ENCODE measurements at regions not wholly inside any gene's neighbourhood (a gene's known extent, or its start where the extent isn't known, plus 50 kb on each side); places are given as distances from the start of the nearest gene placed in this dataset.

- Histone ChIP-seq H2AFZ (ENCODE audit: insufficient read depth, low read depth, low read length, poor library complexity, severe bottlenecking) (no peak overlapping the region), H4K20me1 (ENCODE audit: control insufficient read depth, insufficient read depth, low read length, poor library complexity, severe bottlenecking) (no peaks in the 10 kb centered on the region), H3K9ac (ENCODE audit: low read length) (no peak overlapping the region), H3K27ac (ENCODE audit: low read length in 2 of 2) (no peak overlapping the region), H3K4me3 (ENCODE audit: control extremely low read depth in 1 of 5, extremely low read depth in 1 of 5, insufficient read depth in 1 of 5, low read depth in 2 of 5, low read length in 4 of 5) (no peak overlapping the region), H3K4me2 (replicated peaks; ENCODE audit: low read depth, low read length, poor library complexity, severe bottlenecking) (no peak overlapping the region), H3K27me3 (replicated peaks in 1 of 4; ENCODE audit: control extremely low read depth in 1 of 4, control insufficient read depth in 3 of 4, insufficient read depth in 4 of 4, low read length in 3 of 4) (no peaks in the 10 kb centered on the region), H3K9me3 (ENCODE audit: control extremely low read depth in 1 of 3, control insufficient read depth in 2 of 3, insufficient read depth in 1 of 3, low read length in 2 of 3) (no peaks in the 10 kb centered on the region), H3K36me3 (replicated peaks in 1 of 2; ENCODE audit: control extremely low read depth in 1 of 2, control insufficient read depth in 1 of 2, extremely low read depth in 1 of 2, insufficient read depth in 2 of 2, low read length in 1 of 2) (no peaks in the 10 kb centered on the region), H3K79me2 (ENCODE audit: control insufficient read depth, insufficient read depth, low read length) (no peaks in the 10 kb centered on the region), H3K4me1 (ENCODE audit: control insufficient read depth in 2 of 2, insufficient read depth in 2 of 2, low read length in 2 of 2) (no peaks in the 10 kb centered on the region)
- DNase-seq (no peak), ATAC-seq (ENCODE audit: low read depth) (no peak)
- no CpG with 5 or more reads among the region's 2 CpGs for WGBS (ENCODE audit: insufficient coverage)
- Mint-ChIP-seq H3K4me1 (no peaks in the 10 kb centered on the region), H3K4me3 (no peak overlapping the region), H3K27me3 (no peaks in the 10 kb centered on the region), H3K9me3 (ENCODE audit: insufficient read depth) (no peaks in the 10 kb centered on the region), H3K27ac (no peak overlapping the region)
- ChIA-PET POLR2A (no interaction called here), CTCF (no interaction called here)
- intact Hi-C loops (cut with micrococcal nuclease): no loop called here
- TF ChIP-seq EZH2 (IDR thresholded peaks at IDR 0.05; ENCODE audit: borderline replicate concordance, insufficient read depth, low read depth, low read length, poor library complexity, severe bottlenecking) (no peak), CTCF (IDR thresholded peaks at IDR 0.05) (no peak)
Measured at GRCh38 chr4:23629421-23629820, 260.4 kb downstream of the PPARGC1A start.

DNA sequence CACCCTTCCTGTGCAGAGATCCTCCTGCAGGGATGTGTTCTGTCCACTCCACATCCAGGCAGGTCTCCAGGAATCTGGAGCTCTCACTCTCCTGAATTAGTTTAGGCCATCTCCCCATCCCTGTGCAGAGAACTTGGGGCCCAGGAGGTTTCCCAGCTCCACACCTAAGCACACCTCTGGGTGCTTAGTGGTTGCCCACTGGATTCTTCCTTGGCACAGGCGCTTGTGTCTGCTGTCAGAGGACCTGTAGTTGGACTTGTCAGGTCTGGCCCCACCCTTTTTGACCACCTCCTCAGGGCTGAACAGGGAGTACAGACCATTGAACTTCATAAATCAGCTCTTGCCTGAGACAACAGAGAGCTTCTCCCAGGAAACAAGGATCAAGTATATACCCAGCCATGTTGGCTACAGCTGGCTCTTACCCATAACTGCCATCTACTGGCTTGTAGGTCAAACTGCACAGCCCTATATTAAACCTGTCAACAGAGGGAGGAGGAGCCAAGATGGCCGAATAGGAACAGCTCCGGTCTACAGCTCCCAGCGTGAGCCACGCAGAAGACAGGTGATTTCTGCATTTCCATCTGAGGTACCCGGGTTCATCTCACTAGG is 275.5 kb downstream of the PPARGC1A start:
- TF ChIP-seq EZH2 (IDR thresholded peaks at IDR 0.05; ENCODE audit: borderline replicate concordance, insufficient read depth, low read depth, low read length, poor library complexity, severe bottlenecking) (no peak), CTCF (IDR thresholded peaks at IDR 0.05) (no peak)

More for the DNA sequence above, 275.5 kb downstream of the PPARGC1A start:
- intact Hi-C loops (cut with micrococcal nuclease): no loop called here
- H3K9me3 ChIP-seq (ENCODE audit: control extremely low read depth in 1 of 3, control insufficient read depth in 2 of 3, insufficient read depth in 1 of 3, low read length in 2 of 3): peaks cover 0 to 4% (median 0%) of the 10 kb centered on the region in 3 donors
- no peaks in the 10 kb centered on the region for H3K4me1 ChIP-seq (ENCODE audit: control insufficient read depth in 2 of 2, insufficient read depth in 2 of 2, low read length in 2 of 2)
- Mint-ChIP-seq H3K27ac (no peak overlapping the region), H3K4me1 (no peaks in the 10 kb centered on the region), H3K4me3 (no peak overlapping the region), H3K9me3 (ENCODE audit: insufficient read depth) (no peaks in the 10 kb centered on the region), H3K27me3 (no peaks in the 10 kb centered on the region)
- H2AFZ ChIP-seq (ENCODE audit: insufficient read depth, low read depth, low read length, poor library complexity, severe bottlenecking): no peak overlapping the region
- no peak overlapping the region for H3K4me3 ChIP-seq (ENCODE audit: control extremely low read depth in 1 of 5, extremely low read depth in 1 of 5, insufficient read depth in 1 of 5, low read depth in 2 of 5, low read length in 4 of 5)
- no peaks in the 10 kb centered on the region for H3K36me3 ChIP-seq (replicated peaks in 1 of 2; ENCODE audit: control extremely low read depth in 1 of 2, control insufficient read depth in 1 of 2, extremely low read depth in 1 of 2, insufficient read depth in 2 of 2, low read length in 1 of 2)
- H3K27me3 ChIP-seq (replicated peaks in 1 of 4; ENCODE audit: control extremely low read depth in 1 of 4, control insufficient read depth in 3 of 4, insufficient read depth in 4 of 4, low read length in 3 of 4): no peaks in the 10 kb centered on the region
- CTCF ChIA-PET: no interaction called here
- H3K27ac ChIP-seq (ENCODE audit: low read length in 2 of 2): no peak overlapping the region
- 89% methylated on average over 1 of the region's 6 CpGs for WGBS (ENCODE audit: insufficient coverage)
- no peak for DNase-seq
- no peak for ATAC-seq (ENCODE audit: low read depth)
- no peaks in the 10 kb centered on the region for H4K20me1 ChIP-seq (ENCODE audit: control insufficient read depth, insufficient read depth, low read length, poor library complexity, severe bottlenecking)
- H3K9ac ChIP-seq (ENCODE audit: low read length): no peak overlapping the region
- POLR2A ChIA-PET: no interaction called here
- H3K79me2 ChIP-seq (ENCODE audit: control insufficient read depth, insufficient read depth, low read length): no peaks in the 10 kb centered on the region
- no peak overlapping the region for H3K4me2 ChIP-seq (replicated peaks; ENCODE audit: low read depth, low read length, poor library complexity, severe bottlenecking)
